Testis (tissue), 2 donors: ENCODE measurements at regions not wholly inside any gene's neighbourhood (a gene's known extent, or its start where the extent isn't known, plus 50 kb on each side); places are given as distances from the start of the nearest gene placed in this dataset.

ENCODE experiments used
- POLR2A ChIP-seq: fragments of 450-650 bp; IDR thresholded peaks from one replicate; pipeline ENCODE4 v1.6.1; 2017; ENCODE audit warnings: antibody characterized with exemption, mild to moderate bottlenecking, moderate library complexity
- TF ChIP-seq, protein P1 (sequence below), 3 experiments: fragments of 450-650 bp in 2 of 3; fragments of 200-600 bp in 1 of 3; sonication (generic) in 1 of 3; IDR thresholded peaks; one replicate each; pipeline ENCODE4 v1.5.1; 2016 to 2019; ENCODE audit warnings: antibody characterized with exemption in 3 of 3, mild to moderate bottlenecking in 2 of 3, moderate library complexity in 1 of 3

DNA sequence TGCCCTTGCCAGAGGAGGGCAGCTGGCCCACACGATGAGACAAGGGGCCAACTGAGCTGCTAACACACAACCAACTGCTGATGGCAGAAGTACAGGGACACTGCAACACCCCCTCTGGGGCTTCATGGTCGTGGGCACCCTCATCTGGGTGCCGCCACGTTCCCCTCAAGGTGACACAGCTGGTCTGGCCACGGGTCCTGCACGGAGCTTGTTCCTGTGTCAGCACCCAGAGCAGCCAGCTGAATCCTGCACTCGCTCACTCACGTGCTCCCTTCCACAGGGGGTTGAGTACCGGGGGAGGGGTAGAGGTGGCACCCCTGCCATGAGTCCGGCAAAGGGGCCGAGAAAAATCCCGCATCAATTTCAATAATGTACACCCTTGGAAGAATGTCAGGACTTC is 1319.1 kb downstream of the REEP3 start:
- TF ChIP-seq POLR2A = no peak
- TF ChIP-seq, protein P1, sequence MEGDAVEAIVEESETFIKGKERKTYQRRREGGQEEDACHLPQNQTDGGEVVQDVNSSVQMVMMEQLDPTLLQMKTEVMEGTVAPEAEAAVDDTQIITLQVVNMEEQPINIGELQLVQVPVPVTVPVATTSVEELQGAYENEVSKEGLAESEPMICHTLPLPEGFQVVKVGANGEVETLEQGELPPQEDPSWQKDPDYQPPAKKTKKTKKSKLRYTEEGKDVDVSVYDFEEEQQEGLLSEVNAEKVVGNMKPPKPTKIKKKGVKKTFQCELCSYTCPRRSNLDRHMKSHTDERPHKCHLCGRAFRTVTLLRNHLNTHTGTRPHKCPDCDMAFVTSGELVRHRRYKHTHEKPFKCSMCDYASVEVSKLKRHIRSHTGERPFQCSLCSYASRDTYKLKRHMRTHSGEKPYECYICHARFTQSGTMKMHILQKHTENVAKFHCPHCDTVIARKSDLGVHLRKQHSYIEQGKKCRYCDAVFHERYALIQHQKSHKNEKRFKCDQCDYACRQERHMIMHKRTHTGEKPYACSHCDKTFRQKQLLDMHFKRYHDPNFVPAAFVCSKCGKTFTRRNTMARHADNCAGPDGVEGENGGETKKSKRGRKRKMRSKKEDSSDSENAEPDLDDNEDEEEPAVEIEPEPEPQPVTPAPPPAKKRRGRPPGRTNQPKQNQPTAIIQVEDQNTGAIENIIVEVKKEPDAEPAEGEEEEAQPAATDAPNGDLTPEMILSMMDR (IDR thresholded peaks at IDR 0.05) = no peak
